Duodenal mucosa (tissue), 2 donors: ENCODE measurements at regions not wholly inside any gene's neighbourhood (a gene's known extent, or its start where the extent isn't known, plus 50 kb on each side); places are given as distances from the start of the nearest gene placed in this dataset.

Experiments
- H3K27ac ChIP-seq: one replicate; pipeline ENCODE4 v1.7.0; 2013; ENCODE audit warnings: low read depth, low read length
- H3K27me3 ChIP-seq, 2 donors: one replicate each; pipeline ENCODE4 v1.7.0; 2013; ENCODE audit warnings: low read length in 2 of 2, control low read depth in 1 of 2; ENCODE audit not compliant: insufficient read depth in 2 of 2, control insufficient read depth in 1 of 2
- H3K36me3 ChIP-seq, 2 donors: one replicate each; pipeline ENCODE4 v1.7.0; 2013; ENCODE audit warnings: low read length in 2 of 2, control low read depth in 1 of 2; ENCODE audit not compliant: insufficient read depth in 2 of 2, control insufficient read depth in 1 of 2
- H3K4me1 ChIP-seq, 2 donors: one replicate each; pipeline ENCODE4 v1.7.0; 2013; ENCODE audit warnings: low read length in 2 of 2, control low read depth in 1 of 2; ENCODE audit not compliant: insufficient read depth in 2 of 2, control insufficient read depth in 1 of 2
- H3K4me3 ChIP-seq, 2 donors: one replicate each; pipeline ENCODE4 v1.7.0; 2013; ENCODE audit warnings: low read length in 2 of 2, low read depth in 1 of 2
- H3K9ac ChIP-seq, 2 donors: one replicate each; pipeline ENCODE4 v1.7.0; 2013; ENCODE audit warnings: low read length in 2 of 2, low read depth in 1 of 2
- H3K9me3 ChIP-seq, 2 donors: one replicate each; pipeline ENCODE4 v1.7.0; 2013; ENCODE audit warnings: low read length in 2 of 2, control low read depth in 1 of 2; ENCODE audit not compliant: control insufficient read depth in 1 of 2

GRCh38 chr12:45599196-45599595, 130.3 kb upstream of the ARID2 start:
- no peaks in the 10 kb centered on the region for H3K27me3 ChIP-seq
- H3K4me1 ChIP-seq = no peaks in the 10 kb centered on the region
- no peaks in the 10 kb centered on the region for H3K9me3 ChIP-seq
- no peak overlapping the region for H3K9ac ChIP-seq
- no peaks in the 10 kb centered on the region for H3K36me3 ChIP-seq
- no peak overlapping the region for H3K4me3 ChIP-seq
- no peak overlapping the region for H3K27ac ChIP-seq

- H3K36me3 ChIP-seq = no peaks in the 10 kb centered on the region
- H3K27ac ChIP-seq = no peak overlapping the region
- no peak overlapping the region for H3K4me3 ChIP-seq
- H3K9ac ChIP-seq = no peak overlapping the region
- no peaks in the 10 kb centered on the region for H3K4me1 ChIP-seq
- no peaks in the 10 kb centered on the region for H3K27me3 ChIP-seq
- peaks cover 0 to 3% of the 10 kb centered on the region in 2 donors for H3K9me3 ChIP-seq
These were observed 128.1 kb upstream of the ARID2 start for GRCh38 chr12:45601390-45601789.

- Histone ChIP-seq H3K27ac (no peak overlapping the region), H3K4me1 (no peaks in the 10 kb centered on the region), H3K9me3 (peaks cover 0 to 3% of the 10 kb centered on the region in 2 donors), H3K4me3 (no peak overlapping the region), H3K9ac (no peak overlapping the region), H3K36me3 (no peaks in the 10 kb centered on the region), H3K27me3 (no peaks in the 10 kb centered on the region)
These were observed 127.6 kb upstream of the ARID2 start for GRCh38 chr12:45601888-45602287.

GRCh38 chr12:45605624-45606023, 123.9 kb upstream of the ARID2 start:
- H3K9ac ChIP-seq = no peak overlapping the region
- H3K9me3 ChIP-seq = peaks cover 0 to 3% of the 10 kb centered on the region in 2 donors
- no peaks in the 10 kb centered on the region for H3K27me3 ChIP-seq
- H3K4me3 ChIP-seq = no peak overlapping the region
- no peaks in the 10 kb centered on the region for H3K4me1 ChIP-seq
- H3K36me3 ChIP-seq = no peaks in the 10 kb centered on the region
- no peak overlapping the region for H3K27ac ChIP-seq

DNA sequence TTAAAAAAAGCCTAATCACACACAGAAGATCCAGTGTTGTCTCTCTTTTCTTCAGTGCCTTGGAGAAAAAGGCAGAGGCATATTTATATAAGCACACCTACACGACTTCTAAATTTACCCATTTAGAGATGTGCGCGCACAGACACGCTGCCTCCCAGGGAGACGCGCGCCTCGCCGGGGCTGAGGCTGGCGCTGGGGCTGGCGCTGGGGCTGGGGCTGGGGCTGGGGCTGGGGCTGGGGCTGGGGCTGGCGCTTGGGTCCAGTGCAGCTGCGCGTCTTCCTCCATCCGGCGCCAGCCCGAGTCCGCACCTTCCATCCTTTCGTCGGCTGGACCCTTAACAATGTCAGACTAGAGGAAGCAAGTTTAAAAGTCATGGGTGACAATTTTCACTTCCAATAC, 118.4 kb upstream of the ARID2 start:
- Histone ChIP-seq H3K4me1 (no peaks in the 10 kb centered on the region), H3K27me3 (no peaks in the 10 kb centered on the region), H3K36me3 (no peaks in the 10 kb centered on the region), H3K9ac (no peak overlapping the region), H3K9me3 (no peaks in the 10 kb centered on the region), H3K27ac (no peak overlapping the region), H3K4me3 (no peak overlapping the region)

GRCh38 chr12:45611495-45611894, 118.0 kb upstream of the ARID2 start:
- no peaks in the 10 kb centered on the region for H3K27me3 ChIP-seq
- no peak overlapping the region for H3K27ac ChIP-seq
- H3K4me3 ChIP-seq = no peak overlapping the region
- H3K9me3 ChIP-seq = no peaks in the 10 kb centered on the region
- no peaks in the 10 kb centered on the region for H3K4me1 ChIP-seq
- no peaks in the 10 kb centered on the region for H3K36me3 ChIP-seq
- no peak overlapping the region for H3K9ac ChIP-seq

DNA sequence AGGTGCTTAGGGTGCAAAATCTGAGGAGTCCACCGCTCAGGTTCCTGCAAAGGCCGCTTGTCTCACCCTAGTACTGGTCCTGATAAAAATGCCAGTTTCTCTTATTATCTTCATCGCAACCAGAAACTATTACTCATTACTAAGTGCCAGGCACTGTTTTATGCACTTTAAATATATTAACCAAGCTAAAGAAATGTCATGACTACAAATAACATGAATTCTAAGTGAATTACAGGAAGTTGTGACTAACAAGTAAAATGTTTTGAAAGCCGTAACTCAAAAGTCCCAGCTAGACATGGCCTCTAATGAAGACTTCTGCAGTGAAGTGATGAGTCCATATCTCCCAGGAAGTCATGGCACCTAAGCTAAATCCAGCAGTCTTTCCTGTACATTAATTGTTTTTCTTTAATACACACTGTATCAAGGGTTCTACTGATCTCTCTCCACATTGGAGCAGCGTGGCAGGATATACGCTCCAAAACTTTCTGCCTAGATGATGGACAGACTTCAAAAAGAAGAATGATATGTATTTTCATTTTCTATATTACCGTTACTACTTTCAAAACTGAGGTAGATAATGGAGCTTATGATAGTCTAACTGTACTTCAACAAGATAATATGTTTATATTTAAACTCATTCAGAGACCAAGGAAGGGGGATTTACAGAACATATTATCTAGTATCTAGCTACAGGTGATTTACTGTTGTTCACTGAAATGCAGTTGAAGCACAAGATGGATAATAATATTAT, 117.3 kb upstream of the ARID2 start:
- no peak overlapping the region for H3K27ac ChIP-seq
- H3K4me1 ChIP-seq = no peaks in the 10 kb centered on the region
- no peak overlapping the region for H3K9ac ChIP-seq
- no peaks in the 10 kb centered on the region for H3K27me3 ChIP-seq
- no peak overlapping the region for H3K4me3 ChIP-seq
- H3K36me3 ChIP-seq = no peaks in the 10 kb centered on the region
- H3K9me3 ChIP-seq = no peaks in the 10 kb centered on the region

- H3K9ac ChIP-seq = no peak overlapping the region
- no peaks in the 10 kb centered on the region for H3K4me1 ChIP-seq
- H3K27me3 ChIP-seq = no peaks in the 10 kb centered on the region
- no peak overlapping the region for H3K4me3 ChIP-seq
- no peak overlapping the region for H3K27ac ChIP-seq
- H3K36me3 ChIP-seq = no peaks in the 10 kb centered on the region
- no peaks in the 10 kb centered on the region for H3K9me3 ChIP-seq
These were observed 116.2 kb upstream of the ARID2 start for GRCh38 chr12:45613296-45613695.

DNA sequence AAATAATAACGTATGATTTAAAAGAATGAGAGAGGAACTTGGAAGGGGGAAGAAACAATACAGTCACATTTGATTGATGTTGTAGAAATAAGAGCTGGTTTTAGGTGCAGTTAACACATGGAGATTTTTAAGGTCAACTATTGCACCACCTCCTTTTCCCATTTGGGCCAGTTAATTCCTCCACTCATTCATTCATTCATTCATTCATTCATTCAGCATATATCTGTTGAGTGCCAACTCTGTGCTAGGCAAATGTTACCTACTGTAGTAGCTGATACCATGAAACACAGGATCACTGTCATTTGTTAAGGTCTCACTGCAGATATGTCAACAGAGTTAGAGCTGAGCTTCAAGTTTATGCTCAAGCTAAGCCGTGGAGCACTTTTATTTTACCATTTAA, 115.7 kb upstream of the ARID2 start:
- Histone ChIP-seq H3K4me1 (no peaks in the 10 kb centered on the region), H3K9me3 (no peaks in the 10 kb centered on the region), H3K4me3 (no peak overlapping the region), H3K9ac (no peak overlapping the region), H3K27me3 (no peaks in the 10 kb centered on the region), H3K27ac (no peak overlapping the region), H3K36me3 (no peaks in the 10 kb centered on the region)

GRCh38 chr12:45615268-45615667, 114.2 kb upstream of the ARID2 start:
- no peak overlapping the region for H3K9ac ChIP-seq
- no peaks in the 10 kb centered on the region for H3K9me3 ChIP-seq
- no peak overlapping the region for H3K4me3 ChIP-seq
- no peaks in the 10 kb centered on the region for H3K36me3 ChIP-seq
- no peak overlapping the region for H3K27ac ChIP-seq
- no peaks in the 10 kb centered on the region for H3K4me1 ChIP-seq
- H3K27me3 ChIP-seq = no peaks in the 10 kb centered on the region
